ENCODE measurements at regions not wholly inside any gene's neighbourhood (a gene's known extent, or its start where the extent isn't known, plus 50 kb on each side); places are given as distances from the start of the nearest gene placed in this dataset.

DNA sequence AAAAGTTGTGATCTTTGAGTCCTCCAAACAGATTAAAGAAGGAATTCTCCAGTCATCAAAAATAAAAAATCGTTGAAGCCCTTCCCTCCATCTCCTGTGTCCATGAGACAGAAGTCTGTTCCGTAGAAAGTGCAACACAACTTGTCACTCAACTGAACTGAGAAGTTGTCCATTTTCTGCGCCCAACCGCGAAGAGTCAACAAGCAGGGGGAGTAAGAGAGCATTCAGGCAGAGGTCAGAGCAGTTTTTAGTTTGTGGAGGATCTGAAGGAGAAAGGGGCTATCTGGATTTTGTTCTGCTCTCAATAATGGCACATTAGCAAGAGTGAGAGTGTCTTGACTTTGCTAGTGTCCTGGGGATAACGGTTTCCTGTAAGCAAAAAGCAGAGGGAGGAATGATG lies 303.9 kb downstream of the ICE1 start:
- TF ChIP-seq, protein P1, sequence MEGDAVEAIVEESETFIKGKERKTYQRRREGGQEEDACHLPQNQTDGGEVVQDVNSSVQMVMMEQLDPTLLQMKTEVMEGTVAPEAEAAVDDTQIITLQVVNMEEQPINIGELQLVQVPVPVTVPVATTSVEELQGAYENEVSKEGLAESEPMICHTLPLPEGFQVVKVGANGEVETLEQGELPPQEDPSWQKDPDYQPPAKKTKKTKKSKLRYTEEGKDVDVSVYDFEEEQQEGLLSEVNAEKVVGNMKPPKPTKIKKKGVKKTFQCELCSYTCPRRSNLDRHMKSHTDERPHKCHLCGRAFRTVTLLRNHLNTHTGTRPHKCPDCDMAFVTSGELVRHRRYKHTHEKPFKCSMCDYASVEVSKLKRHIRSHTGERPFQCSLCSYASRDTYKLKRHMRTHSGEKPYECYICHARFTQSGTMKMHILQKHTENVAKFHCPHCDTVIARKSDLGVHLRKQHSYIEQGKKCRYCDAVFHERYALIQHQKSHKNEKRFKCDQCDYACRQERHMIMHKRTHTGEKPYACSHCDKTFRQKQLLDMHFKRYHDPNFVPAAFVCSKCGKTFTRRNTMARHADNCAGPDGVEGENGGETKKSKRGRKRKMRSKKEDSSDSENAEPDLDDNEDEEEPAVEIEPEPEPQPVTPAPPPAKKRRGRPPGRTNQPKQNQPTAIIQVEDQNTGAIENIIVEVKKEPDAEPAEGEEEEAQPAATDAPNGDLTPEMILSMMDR (IDR thresholded peaks at IDR 0.05; ENCODE audit: insufficient read depth, low read depth, low read length, missing control alignments), result no peak
- no peak overlapping the region for H3K4me3 ChIP-seq (ENCODE audit: low read depth, low read length)
- no peak for DNase-seq (ENCODE audit: low read depth)

DNA sequence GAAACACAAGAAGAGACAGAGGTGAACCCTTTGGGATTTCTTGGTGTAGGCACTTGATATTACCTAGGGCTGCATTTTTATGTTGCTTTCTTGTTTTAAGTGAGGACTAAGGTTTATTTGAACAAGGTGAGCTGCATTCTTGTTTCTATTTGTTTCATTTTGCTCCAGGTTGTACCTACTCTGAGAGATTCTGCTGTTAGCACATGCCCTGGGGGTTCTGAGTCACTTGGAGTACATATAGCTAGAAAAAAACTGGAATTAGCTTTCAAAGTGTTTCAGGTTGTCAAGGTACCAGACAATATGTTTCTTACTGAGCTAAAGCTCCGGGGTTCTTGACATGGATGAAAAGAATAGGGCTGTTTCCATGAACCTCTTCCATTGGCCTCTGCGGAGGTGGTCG lies 299.4 kb downstream of the ICE1 start:
- TF ChIP-seq, protein P1 (IDR thresholded peaks at IDR 0.05; ENCODE audit: insufficient read depth, low read depth, low read length, missing control alignments), result no peak
- DNase-seq (ENCODE audit: low read depth), result no peak
- H3K4me3 ChIP-seq (ENCODE audit: low read depth, low read length), result no peak overlapping the region

DNA sequence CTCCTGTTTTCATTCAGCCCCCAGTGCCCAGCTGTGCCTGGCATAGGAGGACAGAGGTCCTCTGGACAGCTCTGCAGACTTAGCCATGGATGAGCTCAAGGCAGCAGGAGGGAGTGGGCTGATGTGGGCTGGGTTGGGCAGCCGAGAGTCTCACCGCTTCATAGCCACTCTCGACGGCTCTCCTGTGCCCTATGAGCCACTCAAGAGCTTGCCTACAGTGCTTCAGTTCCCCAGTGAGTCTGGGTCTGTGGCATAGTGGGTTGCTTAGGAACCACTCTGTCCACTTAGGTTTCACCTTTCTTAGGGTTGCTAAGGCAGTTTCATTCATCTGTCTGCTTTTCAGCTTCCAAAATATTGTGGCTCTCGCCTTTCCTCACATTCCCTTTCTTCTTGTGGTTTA lies 296.8 kb downstream of the ICE1 start:
- TF ChIP-seq, protein P1 (IDR thresholded peaks at IDR 0.05; ENCODE audit: insufficient read depth, low read depth, low read length, missing control alignments), result no peak
- no peak overlapping the region for H3K4me3 ChIP-seq (ENCODE audit: low read depth, low read length)

DNA sequence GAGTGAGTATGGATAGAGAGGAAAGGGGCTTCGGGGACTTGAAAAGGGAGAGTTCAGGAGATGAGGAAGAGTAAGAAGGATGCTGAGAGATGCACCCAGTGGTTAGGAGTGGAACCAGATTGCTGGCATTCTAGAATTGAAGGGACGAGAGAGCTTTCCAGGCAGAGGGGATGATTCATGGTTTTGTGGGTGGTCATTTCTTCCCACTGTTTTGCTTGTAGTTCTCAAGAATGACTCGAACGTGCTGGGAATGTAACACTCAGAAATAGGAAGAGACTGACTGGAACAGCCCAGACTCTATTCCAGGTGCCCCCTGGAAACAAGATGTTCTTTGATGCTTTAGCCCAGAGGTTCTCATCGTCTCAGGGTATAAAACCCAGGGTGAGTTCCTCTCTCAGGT lies 294.2 kb downstream of the ICE1 start:
- DNase-seq (ENCODE audit: low read depth), result no peak
- no peak overlapping the region for H3K4me3 ChIP-seq (ENCODE audit: low read depth, low read length)

More for the DNA sequence above, 296.8 kb downstream of the ICE1 start:
- no peak for DNase-seq (ENCODE audit: low read depth)

DNA sequence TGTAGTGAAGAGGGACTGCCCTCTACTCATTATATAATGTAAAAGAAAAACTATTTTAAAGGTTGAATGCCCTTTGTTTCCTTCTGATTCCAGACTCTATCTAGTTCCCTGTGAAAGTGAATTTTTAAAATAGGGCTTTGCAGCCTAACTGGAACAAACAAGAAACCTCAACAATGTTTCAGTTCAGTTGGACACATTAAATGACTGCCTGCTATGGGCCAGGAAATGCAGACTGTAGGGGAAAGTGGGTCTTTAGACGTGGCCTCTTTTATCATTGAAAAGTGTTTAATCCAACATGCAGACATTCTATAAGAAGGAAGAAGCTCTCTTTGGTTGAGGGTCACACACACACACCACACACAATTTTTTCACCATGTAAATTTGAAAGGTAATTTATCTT lies 289.1 kb downstream of the ICE1 start:
- TF ChIP-seq, protein P1 (IDR thresholded peaks at IDR 0.05; ENCODE audit: insufficient read depth, low read depth, low read length, missing control alignments), result no peak
- no peak overlapping the region for H3K4me3 ChIP-seq (ENCODE audit: low read depth, low read length)
- no peak for DNase-seq (ENCODE audit: low read depth)

More for the DNA sequence above, 294.2 kb downstream of the ICE1 start:
- TF ChIP-seq, protein P1 (IDR thresholded peaks at IDR 0.05; ENCODE audit: insufficient read depth, low read depth, low read length, missing control alignments), result no peak

DNA sequence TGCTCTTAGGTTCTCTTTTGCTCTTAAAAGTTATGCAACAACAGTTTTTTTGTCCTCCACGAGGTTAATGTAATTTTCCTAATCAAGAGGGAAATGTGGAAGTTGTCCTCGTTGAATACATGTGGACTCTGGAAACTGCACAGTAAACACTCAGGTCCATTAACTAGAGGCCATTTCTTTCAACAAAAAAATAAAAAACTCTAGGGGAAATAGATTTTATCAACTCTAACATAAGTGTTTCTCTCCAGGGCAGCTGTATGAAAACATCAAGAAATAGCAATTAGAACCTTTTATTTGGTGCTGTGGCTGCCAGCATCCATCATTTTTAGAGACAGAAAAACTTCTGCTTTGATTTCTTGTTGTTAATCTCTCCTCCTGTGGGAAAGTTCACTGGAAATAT lies 288.6 kb downstream of the ICE1 start:
- H3K4me3 ChIP-seq (ENCODE audit: low read depth, low read length), result no peak overlapping the region
- DNase-seq (ENCODE audit: low read depth), result no peak
- TF ChIP-seq, protein P1 (IDR thresholded peaks at IDR 0.05; ENCODE audit: insufficient read depth, low read depth, low read length, missing control alignments), result no peak

DNA sequence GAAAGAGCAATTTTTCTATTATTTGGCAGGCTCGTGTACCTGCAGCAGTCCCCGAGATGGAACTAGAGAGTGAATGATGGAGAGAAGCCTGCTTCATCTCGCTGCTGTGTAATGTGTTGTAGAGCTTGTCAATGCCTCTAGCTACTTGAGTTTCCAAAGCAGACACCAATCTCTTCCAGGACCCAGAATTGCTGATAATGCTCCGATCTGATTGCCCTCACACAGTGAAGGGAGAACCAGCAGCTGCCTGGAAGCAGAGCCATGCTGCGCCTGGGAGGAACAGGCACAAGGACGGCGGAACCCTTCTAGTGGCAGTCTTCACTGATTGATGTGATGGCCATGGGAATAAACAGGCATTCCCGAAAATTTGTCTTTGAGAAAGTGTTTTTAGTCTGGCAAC lies 288.0 kb downstream of the ICE1 start:
- TF ChIP-seq, protein P1 (IDR thresholded peaks at IDR 0.05; ENCODE audit: insufficient read depth, low read depth, low read length, missing control alignments), result no peak
- DNase-seq (ENCODE audit: low read depth), result no peak
- no peak overlapping the region for H3K4me3 ChIP-seq (ENCODE audit: low read depth, low read length)
